ENCODE measurements at regions not wholly inside any gene's neighbourhood (a gene's known extent, or its start where the extent isn't known, plus 50 kb on each side); places are given as distances from the start of the nearest gene placed in this dataset.
"Not testable (repeated sequence)": the region's sequence is repeated elsewhere in the genome, so short reads cannot be mapped to it uniquely, and the experiment has no call there.

DNA sequence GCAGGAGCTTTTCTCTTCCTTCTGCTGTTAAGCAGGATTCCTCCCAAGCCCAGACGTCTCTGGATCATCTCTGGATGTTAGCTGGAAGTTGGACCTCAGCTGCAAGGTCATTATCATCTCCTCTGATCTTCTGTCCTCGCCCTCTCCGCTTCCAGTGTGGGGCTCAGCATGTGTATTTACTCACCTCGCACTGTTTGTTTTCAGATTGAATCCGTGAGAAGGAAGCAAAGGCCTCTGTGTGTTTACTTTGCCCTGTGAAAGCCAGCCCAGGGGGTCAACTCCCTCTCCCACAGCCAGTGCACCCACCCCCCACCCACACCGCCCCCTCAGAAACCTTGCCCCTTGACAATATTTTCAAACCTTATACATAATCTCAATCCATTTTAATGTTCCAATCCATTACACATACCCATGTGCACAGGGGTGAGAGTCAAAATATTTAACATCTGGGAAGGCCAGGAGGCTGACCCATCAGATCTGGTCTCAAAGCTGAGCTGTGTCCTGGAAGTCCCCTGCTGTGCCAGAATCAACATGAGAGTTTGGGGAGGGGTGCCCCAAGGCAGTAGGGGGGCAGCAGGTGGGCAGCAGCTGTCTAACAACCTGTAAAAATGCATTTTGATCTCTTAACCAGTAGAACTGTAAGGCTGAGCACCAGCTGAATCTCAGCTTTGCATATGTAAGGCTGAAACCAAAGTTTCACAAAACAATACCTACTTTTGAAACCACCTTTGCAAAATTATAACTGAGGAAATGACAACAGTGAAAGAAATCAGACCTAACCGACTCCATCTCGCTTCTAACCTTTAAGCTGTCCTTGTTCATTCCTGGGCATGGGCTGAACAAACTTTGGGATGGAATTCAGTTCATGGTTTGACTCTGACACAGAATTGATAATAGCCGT, 157.9 kb downstream of the ZNF664 start:
- no peak for DNase-seq

GRCh38 chr12:124131659-124132058, 158.6 kb downstream of the ZNF664 start:
- no peak for DNase-seq

DNA sequence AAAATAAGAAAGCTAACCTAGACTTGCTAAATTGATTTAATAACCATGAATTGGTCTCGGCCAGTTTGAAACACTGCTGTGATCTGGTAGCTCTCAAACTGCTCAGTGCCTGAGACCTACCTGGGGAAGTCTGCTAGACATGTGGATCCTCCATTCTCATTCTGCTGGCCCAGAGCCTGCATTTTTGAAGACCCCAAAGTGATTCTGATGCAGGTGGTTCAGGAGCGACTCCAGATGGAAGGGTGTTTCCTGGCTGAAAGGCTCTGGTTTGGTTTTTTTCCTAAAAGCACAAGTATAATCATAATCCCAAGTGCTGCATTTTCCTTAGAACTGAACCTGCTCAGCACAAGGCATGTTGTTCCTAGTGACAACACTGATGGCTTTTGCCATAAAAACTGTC, 159.5 kb downstream of the ZNF664 start:
- DNase-seq = no peak

GRCh38 chr12:124136796-124137195, 158.1 kb upstream of the RFLNA start:
- DNase-seq = no peak

GRCh38 chr12:124140944-124141486, 153.9 kb upstream of the RFLNA start:
- DNase-seq = no peak

GRCh38 chr12:124141611-124142010, 153.3 kb upstream of the RFLNA start:
- not testable (repeated sequence) for DNase-seq

DNA sequence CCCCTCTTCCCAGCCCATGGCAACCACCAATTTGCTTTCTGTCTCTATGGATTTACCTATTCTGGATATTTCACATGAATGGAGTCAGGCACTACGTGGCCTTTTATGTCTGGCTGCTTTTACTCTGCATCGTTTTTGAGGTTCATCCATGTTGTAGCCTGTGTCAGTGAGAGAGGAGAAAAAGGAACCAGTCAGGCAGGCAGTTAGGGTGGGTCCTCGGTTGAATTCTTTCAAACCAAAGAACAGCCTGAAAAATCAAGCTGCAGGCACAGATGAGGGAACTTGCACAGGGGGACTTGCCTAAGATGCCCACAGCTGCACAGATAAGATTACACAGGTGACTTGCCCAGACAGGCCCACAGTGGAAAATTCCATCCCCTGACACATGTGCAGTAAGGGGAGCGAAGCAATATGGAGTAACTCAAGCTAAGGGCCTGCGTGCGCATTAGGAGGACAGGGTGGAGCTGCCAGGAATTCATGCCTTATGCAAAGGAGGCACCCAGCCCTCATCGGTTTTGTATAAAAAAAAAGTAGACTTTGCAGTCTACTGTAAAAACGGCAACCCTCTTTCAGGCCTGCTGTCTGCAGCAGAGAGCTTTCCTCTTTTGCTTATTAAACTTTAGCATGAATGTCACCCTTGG, 152.4 kb upstream of the RFLNA start:
- no peak for DNase-seq

DNA sequence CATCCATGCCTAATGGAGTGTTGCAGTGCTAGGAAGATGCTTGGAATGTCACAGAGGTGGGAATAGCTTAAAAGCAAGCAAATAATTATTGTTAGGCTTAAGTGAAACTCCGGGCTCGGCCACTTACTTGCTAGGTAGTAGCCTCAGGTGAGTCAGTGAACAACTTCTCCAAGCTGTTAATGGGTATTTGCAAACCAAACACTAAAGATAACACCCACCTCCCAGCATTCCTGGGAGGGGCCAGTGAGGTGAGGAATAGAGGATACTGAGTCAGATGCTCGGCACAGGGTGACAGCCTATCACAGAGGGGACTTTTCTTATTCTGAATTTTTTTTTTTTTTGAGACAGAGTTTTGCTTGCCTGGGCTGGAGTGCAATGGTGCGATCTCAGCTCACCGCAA, 151.2 kb upstream of the RFLNA start:
- DNase-seq = no peak

GRCh38 chr12:124144531-124145194, 150.2 kb upstream of the RFLNA start:
- no peak for DNase-seq

- no peak for DNase-seq
These were observed 147.9 kb upstream of the RFLNA start for GRCh38 chr12:124147027-124147426.

- no peak for DNase-seq
These were observed 147.3 kb upstream of the RFLNA start for GRCh38 chr12:124147575-124147974.

DNA sequence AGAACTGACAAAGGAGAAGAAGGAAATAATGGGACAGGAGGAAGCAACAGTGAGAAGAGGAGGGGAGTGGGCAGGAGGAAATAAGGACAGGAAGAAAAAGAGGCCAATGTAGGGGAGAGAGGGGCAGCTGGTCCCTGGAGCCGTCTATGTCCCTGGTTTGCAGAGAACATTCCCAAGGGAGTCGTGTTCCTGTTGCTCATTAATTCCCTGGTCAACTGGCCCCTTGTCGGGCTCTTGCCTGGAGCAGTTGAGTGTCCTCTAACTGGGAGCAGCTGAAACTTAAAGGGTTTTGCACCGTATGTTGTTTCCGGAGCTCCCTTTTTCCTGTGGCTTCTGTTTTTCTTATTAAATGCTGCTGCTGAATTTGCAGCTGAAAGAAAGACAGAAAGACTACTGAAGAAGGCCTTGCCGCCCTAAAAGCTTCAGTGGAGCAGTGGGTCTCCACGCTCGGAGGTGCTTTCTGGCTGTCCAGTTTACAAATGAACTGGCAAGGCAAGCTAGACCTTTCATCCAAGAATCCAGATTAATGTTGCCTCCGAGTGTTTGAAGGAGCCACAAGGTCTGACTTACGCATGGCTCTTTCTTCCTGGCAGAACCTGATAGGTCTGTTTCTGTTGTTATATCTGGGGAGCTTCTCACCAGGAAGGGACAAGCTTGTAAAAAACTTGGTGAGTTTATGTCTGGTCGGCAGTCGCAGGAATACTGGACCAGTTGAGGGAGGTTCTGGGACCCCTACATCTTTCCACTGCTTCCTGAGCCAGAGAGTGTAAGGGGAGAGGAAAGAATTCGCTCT, 146.2 kb upstream of the RFLNA start:
- DNase-seq = no peak

- no peak for DNase-seq
These were observed 145.6 kb upstream of the RFLNA start for GRCh38 chr12:124149287-124149686.

DNA sequence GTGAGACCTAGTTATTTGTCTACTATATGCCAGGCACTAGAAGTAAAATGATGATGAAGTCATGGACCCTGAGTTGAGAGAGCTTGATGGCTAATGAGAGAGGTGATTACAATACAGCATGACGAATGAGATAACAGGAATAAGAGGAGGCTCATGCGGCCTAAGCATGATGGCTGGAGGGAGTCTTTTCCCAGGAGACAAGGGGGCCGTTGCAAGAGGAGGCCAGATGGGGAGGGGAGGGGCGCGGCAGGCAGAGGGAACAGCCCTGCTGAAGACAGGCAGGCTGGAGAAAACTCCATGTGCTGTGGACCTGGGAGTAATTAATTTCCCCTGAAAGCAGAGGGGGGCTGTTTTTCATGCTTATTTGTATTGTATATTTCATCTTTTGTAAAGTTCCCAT, 144.7 kb upstream of the RFLNA start:
- DNase-seq = no peak

DNA sequence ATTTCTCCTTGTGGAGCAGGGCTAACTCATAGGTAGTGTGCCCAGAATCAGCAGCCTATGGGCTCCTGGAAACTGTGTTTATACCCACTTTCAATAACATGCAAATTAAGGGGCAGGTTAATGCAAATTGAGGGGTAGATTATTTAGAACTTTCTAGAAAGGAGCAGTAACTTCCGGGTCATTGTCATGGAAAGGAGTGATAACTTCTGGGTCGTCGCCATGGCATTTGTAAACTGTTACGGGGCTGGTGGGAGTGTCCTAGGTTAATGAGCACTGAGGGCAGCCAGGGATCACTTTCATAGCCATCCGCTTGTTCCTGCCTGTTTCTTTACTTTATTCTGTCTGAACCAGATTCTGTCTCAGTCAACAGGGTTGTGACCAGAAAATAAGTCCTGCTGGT, 143.3 kb upstream of the RFLNA start:
- DNase-seq = no peak

- no peak for DNase-seq
These were observed 142.2 kb upstream of the RFLNA start for GRCh38 chr12:124152731-124153130.

DNA sequence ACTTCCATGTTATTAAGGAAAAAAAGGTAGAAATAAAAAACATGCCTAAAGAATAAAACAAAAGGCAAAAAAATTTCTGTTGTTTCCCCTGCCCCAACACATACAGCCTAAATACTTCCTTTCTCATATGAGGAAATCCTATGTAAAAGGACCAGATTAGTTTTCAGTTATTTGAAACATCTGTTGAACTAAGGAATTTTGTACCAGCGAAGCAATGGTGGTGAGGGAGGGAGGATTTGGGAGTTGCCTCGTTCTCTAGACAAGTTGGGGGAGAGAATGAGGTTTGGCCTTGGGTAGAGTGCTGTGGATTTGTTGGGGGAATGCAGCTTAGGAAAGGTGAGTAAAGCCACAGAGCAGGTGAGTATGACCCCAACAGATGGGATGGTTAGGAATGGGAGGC, 141.5 kb upstream of the RFLNA start:
- DNase-seq = no peak

DNA sequence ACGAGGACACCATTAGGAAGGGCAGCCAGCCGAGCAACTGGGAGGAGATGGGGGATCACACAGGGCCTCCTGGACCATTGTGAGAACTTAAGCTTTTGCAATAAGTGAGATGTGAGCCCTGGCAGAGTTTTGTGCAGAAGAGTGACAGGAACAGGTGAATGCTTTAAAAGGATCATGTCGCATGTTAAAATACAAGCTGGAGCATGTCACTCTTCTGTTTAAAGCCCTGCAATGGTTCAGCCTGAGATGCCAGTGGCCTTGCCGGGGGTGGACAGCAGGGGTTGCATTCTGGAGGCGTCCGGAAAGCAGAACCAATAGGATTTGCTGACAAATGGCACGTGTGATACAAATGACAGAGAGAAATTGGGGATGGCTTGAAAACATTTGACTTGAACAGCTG, 137.5 kb upstream of the RFLNA start:
- no peak for DNase-seq

DNA sequence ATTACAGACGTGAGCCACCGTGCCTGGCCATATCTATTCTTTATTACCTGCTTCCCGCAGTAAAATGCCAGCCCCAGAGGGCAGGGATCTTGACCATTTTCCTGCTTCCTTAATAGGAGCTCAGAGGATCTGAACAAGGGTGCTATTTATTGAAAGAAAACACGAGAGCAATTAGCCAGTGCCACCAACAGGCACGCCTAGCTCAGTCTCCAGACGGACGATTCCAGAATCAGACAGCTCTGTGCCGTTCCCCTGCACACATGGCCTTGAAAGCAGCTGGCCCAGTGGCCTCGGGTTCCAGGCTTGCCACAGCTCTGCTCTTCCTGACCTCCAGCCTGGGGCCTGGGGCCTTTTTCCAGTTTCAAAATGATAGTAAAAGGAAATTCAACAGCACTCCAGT, 135.2 kb upstream of the RFLNA start:
- DNase-seq = no peak

DNA sequence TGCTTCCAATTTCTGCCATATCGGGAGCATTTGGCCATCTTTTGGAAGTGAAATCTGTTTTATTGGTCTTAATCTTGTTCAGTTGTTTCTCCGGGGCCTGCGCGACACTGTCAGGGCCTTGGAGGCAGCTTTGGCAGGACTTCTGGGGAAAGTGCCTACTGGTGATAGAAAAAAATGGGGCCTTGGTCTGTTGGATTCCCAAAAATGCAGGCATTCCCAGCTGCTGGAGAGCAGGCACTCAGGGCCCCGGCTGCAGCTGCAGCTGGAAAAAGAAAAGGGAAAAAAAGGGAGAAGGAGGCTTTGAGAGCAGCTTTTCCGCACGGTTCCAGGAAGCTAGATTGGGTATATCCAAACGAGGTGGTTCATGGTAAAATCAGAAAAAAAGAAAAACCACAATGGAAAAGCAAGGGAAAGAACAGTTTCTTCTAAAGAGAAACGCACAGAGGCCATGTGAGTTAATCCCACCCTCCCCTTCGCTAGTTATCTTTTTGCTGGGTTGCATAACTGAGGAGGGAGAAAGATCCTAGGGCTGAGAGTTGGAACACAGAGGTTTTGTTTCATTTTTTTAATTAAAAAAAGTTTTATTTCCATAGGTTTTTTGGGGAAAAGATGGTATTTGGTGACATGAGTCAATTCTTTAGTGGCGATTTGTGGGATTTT, 134.7 kb upstream of the RFLNA start:
- DNase-seq = no peak

GRCh38 chr12:124161402-124161801, 133.5 kb upstream of the RFLNA start:
- not testable (repeated sequence) for DNase-seq
